ENCODE measurements at regions not wholly inside any gene's neighbourhood (a gene's known extent, or its start where the extent isn't known, plus 50 kb on each side); places are given as distances from the start of the nearest gene placed in this dataset.

GRCh38 chr6:23267651-23268050, 698.3 kb downstream of the HDGFL1 start:
- DNase-seq: no peak

GRCh38 chr6:23268348-23268747, 699.0 kb downstream of the HDGFL1 start:
- no peak for DNase-seq

- DNase-seq: no peak
Measured at GRCh38 chr6:23269436-23269835, 700.1 kb downstream of the HDGFL1 start.

GRCh38 chr6:23272536-23272935, 703.2 kb downstream of the HDGFL1 start:
- DNase-seq: no peak

GRCh38 chr6:23277521-23278179, 708.3 kb downstream of the HDGFL1 start:
- DNase-seq: no peak

- DNase-seq: no peak
Measured at GRCh38 chr6:23278180-23278532, 708.8 kb downstream of the HDGFL1 start.

GRCh38 chr6:23280437-23280836, 711.1 kb downstream of the HDGFL1 start:
- DNase-seq: no peak

GRCh38 chr6:23282252-23283021, 713.1 kb downstream of the HDGFL1 start:
- DNase-seq: no peak

- DNase-seq: no peak
Measured at GRCh38 chr6:23293653-23294052, 724.3 kb downstream of the HDGFL1 start.

- no peak for DNase-seq
Measured at GRCh38 chr6:23301556-23301955, 732.2 kb downstream of the HDGFL1 start.

- no peak for DNase-seq
Measured at GRCh38 chr6:23302514-23302913, 733.1 kb downstream of the HDGFL1 start.

GRCh38 chr6:23305325-23305943, 736.1 kb downstream of the HDGFL1 start:
- DNase-seq: no peak

GRCh38 chr6:23306251-23306950, 737.0 kb downstream of the HDGFL1 start:
- no peak for DNase-seq

- no peak for DNase-seq
Measured at GRCh38 chr6:23307516-23307915, 738.1 kb downstream of the HDGFL1 start.

- DNase-seq: no peak
Measured at GRCh38 chr6:23308166-23308565, 738.8 kb downstream of the HDGFL1 start.

GRCh38 chr6:23311211-23311610, 741.8 kb downstream of the HDGFL1 start:
- no peak for DNase-seq

- no peak for DNase-seq
Measured at GRCh38 chr6:23316131-23316530, 746.8 kb downstream of the HDGFL1 start.

- no peak for DNase-seq
Measured at GRCh38 chr6:23316931-23317330, 747.6 kb downstream of the HDGFL1 start.

- DNase-seq: no peak
Measured at GRCh38 chr6:23319582-23319981, 750.2 kb downstream of the HDGFL1 start.

- DNase-seq: no peak
Measured at GRCh38 chr6:23320471-23321015, 751.2 kb downstream of the HDGFL1 start.

- DNase-seq: no peak
Measured at GRCh38 chr6:23323897-23324296, 754.5 kb downstream of the HDGFL1 start.

GRCh38 chr6:23325065-23325464, 755.7 kb downstream of the HDGFL1 start:
- DNase-seq: no peak

- no peak for DNase-seq
Measured at GRCh38 chr6:23327621-23328020, 758.3 kb downstream of the HDGFL1 start.
